ENCODE measurements at regions not wholly inside any gene's neighbourhood (a gene's known extent, or its start where the extent isn't known, plus 50 kb on each side); places are given as distances from the start of the nearest gene placed in this dataset.
"Not testable (repeated sequence)": the region's sequence is repeated elsewhere in the genome, so short reads cannot be mapped to it uniquely, and the experiment has no call there.

- no peak for DNase-seq (ENCODE audit: low spot score)
Observed at GRCh38 chr2:125615438-125615837, 1040.5 kb upstream of the GYPC start.

- DNase-seq (ENCODE audit: low spot score) = no peak
Observed at GRCh38 chr2:125630377-125630776, 1025.6 kb upstream of the GYPC start.

- DNase-seq (ENCODE audit: low spot score) = no peak
Observed at GRCh38 chr2:125634662-125635061, 1021.3 kb upstream of the GYPC start.

- no peak for DNase-seq (ENCODE audit: low spot score)
Observed at GRCh38 chr2:125638345-125638744, 1017.6 kb upstream of the GYPC start.

GRCh38 chr2:125642032-125642431 lies 1013.9 kb upstream of the GYPC start:
- DNase-seq (ENCODE audit: low spot score) = no peak

GRCh38 chr2:125643128-125643527 lies 1012.8 kb upstream of the GYPC start:
- no peak for DNase-seq (ENCODE audit: low spot score)

GRCh38 chr2:125643585-125643984 lies 1012.4 kb upstream of the GYPC start:
- no peak for DNase-seq (ENCODE audit: low spot score)

- no peak for DNase-seq (ENCODE audit: low spot score)
Observed at GRCh38 chr2:125644257-125644656, 1011.7 kb upstream of the GYPC start.

GRCh38 chr2:125652280-125652679 lies 1003.7 kb upstream of the GYPC start:
- no peak for DNase-seq (ENCODE audit: low spot score)

GRCh38 chr2:125654226-125654625 lies 1001.7 kb upstream of the GYPC start:
- DNase-seq (ENCODE audit: low spot score) = no peak

- peak; percentile 3 for DNase-seq (ENCODE audit: low spot score)
Observed at GRCh38 chr2:125656190-125656589, 999.8 kb upstream of the GYPC start.

GRCh38 chr2:125658583-125658982 lies 997.4 kb upstream of the GYPC start:
- DNase-seq (ENCODE audit: low spot score) = no peak

GRCh38 chr2:125660369-125660768 lies 995.6 kb upstream of the GYPC start:
- DNase-seq (ENCODE audit: low spot score) = not testable (repeated sequence)

- DNase-seq (ENCODE audit: low spot score) = no peak
Observed at GRCh38 chr2:125667630-125668029, 988.3 kb upstream of the GYPC start.

- no peak for DNase-seq (ENCODE audit: low spot score)
Observed at GRCh38 chr2:125679903-125680302, 976.1 kb upstream of the GYPC start.

- no peak for DNase-seq (ENCODE audit: low spot score)
Observed at GRCh38 chr2:125680809-125681208, 975.1 kb upstream of the GYPC start.

GRCh38 chr2:125681576-125681975 lies 974.4 kb upstream of the GYPC start:
- DNase-seq (ENCODE audit: low spot score) = no peak

GRCh38 chr2:125681976-125682805 lies 973.8 kb upstream of the GYPC start:
- DNase-seq (ENCODE audit: low spot score) = no peak

GRCh38 chr2:125684256-125684655 lies 971.7 kb upstream of the GYPC start:
- DNase-seq (ENCODE audit: low spot score) = no peak

- DNase-seq (ENCODE audit: low spot score) = no peak
Observed at GRCh38 chr2:125684932-125685331, 971.0 kb upstream of the GYPC start.

GRCh38 chr2:125696560-125696959 lies 959.4 kb upstream of the GYPC start:
- no peak for DNase-seq (ENCODE audit: low spot score)

- DNase-seq (ENCODE audit: low spot score) = no peak
Observed at GRCh38 chr2:125698280-125698679, 957.7 kb upstream of the GYPC start.

GRCh38 chr2:125701070-125701469 lies 954.9 kb upstream of the GYPC start:
- DNase-seq (ENCODE audit: low spot score) = no peak

- no peak for DNase-seq (ENCODE audit: low spot score)
Observed at GRCh38 chr2:125707611-125708010, 948.3 kb upstream of the GYPC start.
